GM12875 (cell line): ENCODE measurements at regions not wholly inside any gene's neighbourhood (a gene's known extent, or its start where the extent isn't known, plus 50 kb on each side); places are given as distances from the start of the nearest gene placed in this dataset.

Experiments used
- H3K4me3 ChIP-seq: one replicate; pipeline ENCODE4 v1.5.1; 2011; ENCODE audit warnings: low read depth, low read length, control low read depth
- CTCF ChIP-seq: IDR thresholded peaks from 2 replicates; pipeline ENCODE4 v1.5.1; 2011; ENCODE audit warnings: low read depth, mild to moderate bottlenecking, control low read depth, inconsistent platforms, low read length, moderate library complexity, borderline replicate concordance; ENCODE audit not compliant: insufficient read depth

- TF ChIP-seq CTCF, result no peak
- no peak overlapping the region for H3K4me3 ChIP-seq
Measured at GRCh38 chr2:207224791-207225482, 59.2 kb upstream of the KLF7 start.

GRCh38 chr2:207225773-207226172 is 60.0 kb upstream of the KLF7 start:
- H3K4me3 ChIP-seq, result no peak overlapping the region
- TF ChIP-seq CTCF, result no peak

- no peak for TF ChIP-seq CTCF
- H3K4me3 ChIP-seq, result no peak overlapping the region
Measured at GRCh38 chr2:207226243-207226642, 60.5 kb upstream of the KLF7 start.

GRCh38 chr2:207226671-207227061 is 60.9 kb upstream of the KLF7 start:
- H3K4me3 ChIP-seq, result no peak overlapping the region
- TF ChIP-seq CTCF, result no peak

- TF ChIP-seq CTCF, result no peak
- no peak overlapping the region for H3K4me3 ChIP-seq
Measured at GRCh38 chr2:207227062-207227748, 61.5 kb upstream of the KLF7 start.

GRCh38 chr2:207227749-207228145 is 62.0 kb upstream of the KLF7 start:
- TF ChIP-seq CTCF, result no peak

GRCh38 chr2:207228402-207228801 is 62.7 kb upstream of the KLF7 start:
- no peak for TF ChIP-seq CTCF
- H3K4me3 ChIP-seq, result no peak overlapping the region

More at GRCh38 chr2:207227749-207228145, 62.0 kb upstream of the KLF7 start:
- no peak overlapping the region for H3K4me3 ChIP-seq
